Thyroid gland (tissue), 4 donors: ENCODE measurements at regions not wholly inside any gene's neighbourhood (a gene's known extent, or its start where the extent isn't known, plus 50 kb on each side); places are given as distances from the start of the nearest gene placed in this dataset.

Experiments used
- CTCF ChIP-seq, 6 experiments: fragments of 200-600 bp in 3 of 6; fragments of 450-650 bp in 3 of 6; sonication (generic) in 3 of 6; IDR thresholded peaks; one replicate each; pipeline ENCODE4 v1.5.1; 2016 to 2019; ENCODE audit warnings: antibody characterized with exemption in 6 of 6, mild to moderate bottlenecking in 2 of 6, inconsistent platforms in 1 of 6, moderate library complexity in 1 of 6
- POLR2A ChIP-seq, 2 donors: fragments of 450-650 bp; IDR thresholded peaks; one replicate each; pipeline ENCODE4 v1.6.1; 2017; ENCODE audit warnings: antibody characterized with exemption in 2 of 2, mild to moderate bottlenecking in 2 of 2, moderate library complexity in 1 of 2

- no peak for TF ChIP-seq CTCF (IDR thresholded peaks at IDR 0.05)
- TF ChIP-seq POLR2A (IDR thresholded peaks at IDR 0.05), result no peak
Measured at GRCh38 chr11:45590743-45591142, 74.7 kb downstream of the CHST1 start.
